ENCODE measurements at regions not wholly inside any gene's neighbourhood (a gene's known extent, or its start where the extent isn't known, plus 50 kb on each side); places are given as distances from the start of the nearest gene placed in this dataset.
"Not testable (repeated sequence)": the region's sequence is repeated elsewhere in the genome, so short reads cannot be mapped to it uniquely, and the experiment has no call there.

DNA sequence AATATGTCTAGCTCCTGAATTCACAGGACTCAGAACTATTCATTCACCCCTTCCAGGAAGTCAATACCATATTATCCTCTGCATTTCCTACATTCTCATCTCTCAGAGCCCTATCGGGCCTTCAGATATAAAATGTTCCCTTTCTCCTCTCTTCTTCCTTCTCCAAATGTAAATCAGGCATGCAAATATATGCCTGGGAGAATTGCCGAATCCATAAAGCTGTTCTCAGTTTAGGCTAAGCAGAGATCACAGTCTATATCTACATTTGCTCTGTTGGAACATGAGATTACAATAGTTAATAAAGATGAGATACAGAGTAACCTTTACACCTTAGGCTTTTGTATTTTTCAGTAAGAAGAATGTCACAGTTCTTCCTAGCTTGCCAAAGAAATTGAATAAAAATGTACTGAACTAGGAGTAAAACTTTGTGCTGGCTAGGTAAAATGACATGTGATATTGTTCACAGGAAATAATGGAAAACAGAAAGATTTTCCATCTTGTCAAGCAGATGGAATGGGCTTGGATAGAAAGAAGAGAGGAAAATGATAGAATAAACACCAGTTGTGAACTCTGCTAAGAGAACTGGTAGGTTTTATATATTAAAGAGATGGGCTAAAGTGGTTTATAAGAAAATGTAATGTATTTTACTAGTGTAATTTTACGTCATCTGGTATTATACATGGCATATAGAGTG lies 161.5 kb downstream of the NRIP1 start:
- DNase-seq, result no peak

DNA sequence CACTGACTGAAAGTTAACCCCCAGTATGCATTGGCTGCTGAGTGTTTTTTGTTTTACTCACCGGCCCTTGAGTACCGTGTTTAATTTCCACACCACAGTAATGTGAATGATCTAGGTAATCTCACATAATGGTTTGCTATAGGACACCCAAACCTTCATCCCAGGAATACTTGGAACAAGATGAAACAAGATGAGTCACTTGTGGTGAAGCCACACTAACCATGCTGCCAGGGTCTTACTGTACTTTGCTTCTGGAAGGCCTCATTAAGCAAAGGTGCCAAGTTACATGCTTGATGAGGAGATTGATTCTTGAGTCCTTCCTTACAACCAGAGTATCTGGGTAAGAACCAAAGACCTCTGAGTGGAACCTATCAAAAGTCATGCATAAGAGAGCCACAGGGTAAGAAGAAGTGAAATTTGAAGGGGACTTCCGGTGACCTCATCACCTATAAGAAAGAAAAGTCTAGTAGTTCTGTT lies 163.3 kb downstream of the NRIP1 start:
- no peak for DNase-seq

DNA sequence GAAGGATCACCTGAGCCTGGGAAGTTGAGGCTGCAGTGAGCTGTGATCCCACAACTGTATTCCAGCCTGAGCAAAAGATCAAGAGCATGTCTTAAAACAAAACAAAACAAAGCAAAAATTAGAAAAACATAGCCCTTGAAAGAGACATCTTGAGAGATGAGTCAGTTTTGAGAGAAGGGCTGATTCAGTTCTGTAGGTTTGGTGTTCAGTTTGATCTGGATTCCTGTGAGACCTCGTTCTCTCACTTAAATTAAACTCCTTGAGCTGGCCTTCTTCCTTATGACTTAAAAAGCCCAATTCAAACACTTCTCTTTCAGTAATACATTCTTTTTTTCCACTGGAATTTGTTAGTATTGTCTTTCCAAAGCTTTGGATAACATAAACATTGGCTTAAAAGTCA lies 164.2 kb downstream of the NRIP1 start:
- DNase-seq, result no peak

DNA sequence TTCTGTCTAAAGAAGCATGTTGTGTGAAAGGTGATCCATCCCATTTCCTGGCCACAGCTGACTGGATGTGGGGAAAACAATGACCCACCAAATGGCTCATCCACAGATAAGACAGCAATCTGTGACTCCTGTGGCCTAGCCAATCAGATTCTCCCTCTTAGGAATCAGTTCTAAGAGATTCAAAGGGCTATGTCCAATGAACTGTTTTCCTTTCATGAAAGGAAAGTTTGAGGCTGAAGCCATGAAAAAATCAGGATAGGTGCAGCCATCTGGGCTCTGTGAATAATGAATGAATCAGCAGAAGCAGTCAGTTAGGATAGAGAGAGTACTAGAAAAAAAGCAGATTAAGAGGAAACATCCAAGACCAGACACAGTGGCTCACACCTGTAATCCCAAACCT lies 164.7 kb downstream of the NRIP1 start:
- DNase-seq, result no peak

DNA sequence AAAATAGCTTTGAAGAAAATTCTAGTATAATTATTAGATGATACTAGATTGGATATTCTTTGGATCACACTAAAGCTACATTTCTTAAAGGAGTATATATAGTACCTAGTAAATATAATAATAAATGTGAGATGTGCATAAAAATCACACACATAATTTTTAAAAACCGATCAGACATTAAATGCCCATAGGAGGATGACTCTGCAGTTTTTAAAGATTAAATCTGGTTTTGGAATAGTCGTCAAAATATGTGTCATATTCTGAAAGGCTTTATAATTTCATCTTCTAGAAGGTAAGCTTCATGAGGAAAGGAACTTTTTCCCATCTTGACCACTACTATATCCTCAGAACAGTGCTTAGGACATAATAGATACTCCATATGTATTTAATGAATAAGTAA lies 169.0 kb downstream of the NRIP1 start:
- DNase-seq, result no peak

DNA sequence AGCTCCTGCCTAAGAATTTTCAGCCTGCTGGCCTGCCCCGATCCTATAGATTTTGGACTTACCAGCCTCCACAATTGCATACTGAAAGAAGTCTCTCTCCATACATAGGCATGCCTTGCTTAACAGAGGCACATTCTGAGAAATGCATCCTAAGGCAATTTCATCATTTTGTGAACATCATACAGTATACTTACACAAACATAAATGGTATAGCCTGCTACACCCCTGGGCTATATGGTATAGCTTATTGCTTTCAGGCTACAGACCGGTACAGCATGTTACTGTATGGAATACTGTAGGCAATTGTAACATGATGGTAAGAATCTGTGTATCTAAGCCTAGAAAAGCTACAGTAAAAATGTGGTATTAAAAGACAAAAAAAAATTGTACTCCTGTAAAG lies 174.7 kb downstream of the NRIP1 start:
- no peak for DNase-seq

DNA sequence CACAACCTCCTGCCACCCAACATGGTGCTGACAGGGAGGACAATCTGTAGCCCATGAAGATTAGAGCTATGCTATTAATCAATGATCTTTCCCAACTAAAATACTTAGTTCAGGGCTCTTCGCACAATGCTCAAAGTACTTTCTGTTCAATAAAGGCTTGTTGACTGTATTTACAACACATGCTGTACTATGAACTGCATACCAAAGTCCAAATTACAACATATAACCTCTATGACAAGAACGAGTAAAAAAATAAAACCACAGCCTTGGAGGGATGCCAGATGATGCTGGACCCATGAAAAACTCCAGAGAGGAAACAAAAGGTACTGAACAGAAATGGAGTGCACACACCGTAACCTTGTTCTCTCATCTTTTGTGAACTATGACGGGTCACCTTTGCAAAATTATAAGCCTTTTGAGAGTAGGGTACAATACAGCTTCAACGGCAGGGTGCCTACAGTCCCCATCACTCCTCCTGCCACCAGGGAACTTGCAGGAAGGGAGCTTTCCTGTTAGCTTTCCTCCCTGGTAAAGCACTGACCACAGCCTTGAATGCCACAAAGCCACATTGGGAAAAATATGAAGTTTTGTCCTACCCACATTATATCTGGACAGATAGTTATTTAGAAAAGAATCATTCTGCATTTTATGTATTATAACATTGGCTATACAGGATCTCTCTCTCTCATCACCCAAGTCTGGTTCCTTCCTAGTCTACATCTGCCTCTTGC lies 175.6 kb downstream of the NRIP1 start:
- DNase-seq, result no peak

DNA sequence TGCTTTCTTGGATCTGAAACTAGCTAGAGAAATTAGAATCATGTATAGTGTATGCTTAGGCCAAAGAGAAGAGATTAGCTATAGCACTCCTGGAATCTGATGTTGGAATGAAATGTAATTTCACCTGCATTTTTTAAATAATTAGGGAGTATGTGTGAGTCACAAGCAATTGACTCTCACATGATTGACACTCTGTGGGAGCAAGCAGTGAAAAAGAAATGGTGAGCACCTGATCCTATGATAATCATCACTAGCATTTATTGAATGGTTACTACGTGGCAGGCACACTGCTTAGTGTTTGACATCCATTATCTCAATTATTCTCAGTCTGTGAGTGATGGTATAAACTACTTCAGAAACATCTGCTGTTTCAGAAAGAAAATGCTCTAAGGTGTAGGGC lies 176.6 kb downstream of the NRIP1 start:
- DNase-seq, result no peak

DNA sequence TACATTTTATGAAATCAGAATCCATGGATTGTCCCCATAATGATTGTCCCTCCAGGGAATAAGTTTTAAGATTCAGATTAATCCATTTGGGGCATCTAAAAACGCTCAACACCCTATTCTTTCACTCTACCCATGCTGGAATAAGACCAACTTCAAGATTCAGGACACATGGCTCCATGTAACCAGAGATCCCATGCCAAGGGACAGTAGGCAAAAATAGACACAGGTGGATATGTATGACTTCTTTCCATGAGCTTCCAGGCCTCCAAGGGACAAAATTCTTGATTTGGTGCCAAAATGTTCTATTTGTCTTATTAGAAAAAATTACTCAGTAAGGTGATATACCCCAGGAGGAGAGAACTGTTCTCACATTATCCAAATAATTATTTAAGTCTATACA lies 178.8 kb downstream of the NRIP1 start:
- no peak for DNase-seq

DNA sequence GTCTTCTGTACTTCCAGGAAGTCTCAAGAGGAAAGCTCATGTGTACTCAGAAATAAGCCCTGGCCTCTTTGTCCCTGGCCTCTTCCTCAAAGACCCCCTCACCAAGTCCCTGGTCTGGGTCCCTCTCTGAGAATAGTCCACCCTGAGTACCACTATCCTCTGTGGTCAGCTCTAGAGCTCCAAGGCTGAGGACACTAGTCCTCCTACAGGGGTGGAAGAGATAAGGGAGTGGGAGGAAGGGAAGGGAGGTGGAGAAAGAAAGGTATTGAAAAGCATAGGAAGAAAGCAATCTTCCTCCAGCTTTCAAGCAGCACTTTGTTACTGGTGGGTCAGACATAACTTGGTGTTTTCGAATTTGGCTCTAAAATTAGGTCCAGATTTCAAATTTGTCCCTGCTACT lies 181.4 kb downstream of the NRIP1 start:
- DNase-seq, result no peak

DNA sequence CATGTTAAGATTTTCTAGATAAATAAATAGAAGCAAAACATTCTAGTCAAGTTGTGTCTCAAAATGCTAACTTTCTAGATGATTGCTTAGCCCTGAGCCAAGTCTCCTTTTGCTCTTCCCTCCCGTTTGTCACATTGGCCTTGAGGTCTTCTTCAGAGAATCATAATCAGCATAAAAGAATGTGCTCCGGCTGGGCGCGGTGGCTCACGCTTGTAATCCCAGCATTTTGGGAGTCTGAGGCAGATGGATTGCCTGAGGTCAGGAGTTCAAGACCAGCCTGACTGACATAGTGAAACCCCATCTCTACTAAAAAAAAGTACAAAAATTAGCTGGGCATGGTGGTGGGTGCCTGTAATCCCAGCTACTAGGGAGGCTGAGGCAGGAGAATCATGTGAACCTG lies 182.3 kb downstream of the NRIP1 start:
- not testable (repeated sequence) for DNase-seq

DNA sequence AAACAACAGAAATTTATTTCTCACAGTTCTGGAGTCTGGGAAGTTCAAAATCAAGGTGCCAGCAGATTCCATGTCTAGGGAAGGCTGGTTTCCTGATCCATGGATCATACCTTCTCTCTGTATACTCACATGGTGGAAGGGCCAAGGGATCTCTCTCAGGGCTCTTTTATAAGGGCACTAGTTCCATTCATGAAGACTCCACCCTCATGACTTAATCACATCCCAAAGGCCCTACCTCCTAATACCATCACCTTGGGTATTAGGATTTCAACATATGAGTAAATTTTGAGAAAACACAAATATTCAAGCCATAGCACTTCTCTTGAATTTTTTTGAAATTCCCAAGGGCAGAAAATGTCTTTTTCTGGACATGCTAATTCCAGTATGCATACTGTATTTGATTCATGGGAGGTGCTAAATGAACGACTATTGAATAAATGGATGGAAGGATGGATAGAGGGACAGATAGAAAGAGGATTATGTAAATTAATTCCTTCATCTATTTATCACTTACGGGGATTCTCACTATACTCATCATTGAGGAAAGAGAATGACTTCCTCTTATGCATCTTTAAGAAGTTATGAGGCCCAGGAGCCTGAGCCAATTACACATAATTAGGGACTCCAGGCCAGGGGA lies 182.8 kb downstream of the NRIP1 start:
- no peak for DNase-seq

DNA sequence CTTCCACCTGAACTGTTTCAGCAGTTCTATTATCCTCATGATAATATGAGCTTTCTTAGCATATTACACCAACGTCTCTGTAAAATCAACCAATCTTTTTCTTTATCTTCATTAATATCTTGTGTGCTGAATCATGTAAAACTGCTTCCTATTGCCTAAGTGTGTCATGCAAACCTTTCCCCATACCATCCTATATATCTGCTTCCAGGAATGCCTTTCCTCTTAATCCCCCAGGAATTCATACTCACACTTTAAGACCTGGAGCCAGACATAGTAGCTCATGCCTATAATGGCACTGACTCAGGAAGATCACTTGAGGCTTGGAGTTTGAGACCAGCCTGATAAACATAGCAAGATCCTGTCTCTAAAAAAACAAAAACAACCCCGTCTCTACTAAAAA lies 183.9 kb downstream of the NRIP1 start:
- DNase-seq, result no peak

DNA sequence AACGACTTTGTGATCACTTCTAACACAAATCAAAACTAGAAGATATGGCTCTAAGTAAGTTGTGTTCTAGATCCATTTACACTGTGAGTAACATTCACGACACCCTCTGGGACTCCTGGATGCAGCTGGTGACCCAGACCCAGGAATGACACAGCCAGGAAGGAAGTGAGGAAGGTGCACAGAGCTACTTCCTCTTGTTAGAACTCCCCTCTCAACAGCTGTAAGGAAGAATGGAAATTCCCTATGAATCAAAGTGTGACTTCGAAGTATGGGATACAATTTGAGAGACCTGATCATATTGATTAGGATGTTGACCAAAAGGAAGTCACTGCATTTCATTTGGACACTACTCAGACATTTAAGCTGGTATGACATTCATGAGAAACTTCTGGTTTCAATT lies 185.3 kb downstream of the NRIP1 start:
- no peak for DNase-seq

DNA sequence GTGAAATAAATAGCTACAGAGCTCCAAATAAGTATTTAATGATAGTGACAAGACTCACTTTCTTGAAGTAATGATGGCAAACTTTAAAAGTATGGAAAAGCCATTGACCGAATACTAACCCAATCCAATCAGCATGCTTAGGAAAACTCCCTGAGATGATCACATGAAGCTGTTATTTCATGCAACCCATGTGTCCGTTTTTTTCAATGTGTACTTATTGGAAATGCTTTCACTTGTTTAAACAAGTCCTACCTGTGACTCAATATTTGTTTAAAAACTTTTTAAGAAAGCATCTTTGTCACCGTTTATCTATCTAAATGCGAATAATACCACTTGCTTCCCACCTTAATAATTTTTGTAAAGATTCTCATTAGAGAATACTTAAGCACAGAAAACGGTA lies 185.8 kb downstream of the NRIP1 start:
- no peak for DNase-seq

DNA sequence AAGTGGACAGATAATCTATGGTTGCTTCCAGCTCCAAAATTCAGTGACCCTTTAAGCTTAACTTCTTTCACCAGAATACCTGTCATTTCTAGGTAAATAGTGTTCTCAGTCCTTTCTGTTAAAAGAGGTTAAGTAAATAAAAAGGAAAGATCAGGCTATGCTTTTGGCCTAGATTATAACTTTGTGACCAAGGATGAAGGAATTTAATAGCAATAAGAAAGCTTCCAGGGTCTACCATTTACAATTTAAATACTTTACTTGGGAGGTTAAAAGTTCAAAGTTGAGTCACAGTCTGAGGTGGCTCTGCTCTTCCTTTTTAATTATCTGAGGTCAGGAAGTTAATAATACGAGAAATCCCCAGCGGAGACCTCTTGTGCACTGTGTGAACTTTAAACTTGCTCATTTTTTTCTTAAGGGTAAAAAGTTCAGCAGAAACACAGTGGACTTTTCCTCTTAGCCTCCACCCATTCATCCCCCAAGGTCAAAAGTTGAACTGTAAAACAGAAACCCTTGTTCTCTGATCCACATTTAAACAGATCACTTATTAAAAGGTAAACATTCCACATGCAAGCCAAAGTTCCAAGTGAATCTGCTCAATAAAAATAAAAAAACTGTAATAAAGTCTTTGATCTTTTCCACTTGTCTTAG lies 187.1 kb downstream of the NRIP1 start:
- no peak for DNase-seq

DNA sequence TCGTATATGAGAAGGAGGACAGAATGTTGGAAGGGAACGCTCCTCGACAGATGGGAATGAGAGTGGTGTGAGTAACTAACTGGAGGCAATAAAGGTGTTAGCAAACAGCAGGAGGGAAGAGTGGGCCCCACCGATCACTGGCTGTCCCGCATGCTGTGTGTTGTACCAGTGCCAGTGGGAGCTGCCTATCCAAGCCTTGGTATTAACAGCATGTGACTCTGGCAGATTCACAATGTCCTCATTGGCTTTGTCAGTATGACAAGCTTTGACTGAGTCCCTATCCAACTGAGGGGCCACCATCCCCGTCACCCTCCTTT lies 188.3 kb downstream of the NRIP1 start:
- no peak for DNase-seq

DNA sequence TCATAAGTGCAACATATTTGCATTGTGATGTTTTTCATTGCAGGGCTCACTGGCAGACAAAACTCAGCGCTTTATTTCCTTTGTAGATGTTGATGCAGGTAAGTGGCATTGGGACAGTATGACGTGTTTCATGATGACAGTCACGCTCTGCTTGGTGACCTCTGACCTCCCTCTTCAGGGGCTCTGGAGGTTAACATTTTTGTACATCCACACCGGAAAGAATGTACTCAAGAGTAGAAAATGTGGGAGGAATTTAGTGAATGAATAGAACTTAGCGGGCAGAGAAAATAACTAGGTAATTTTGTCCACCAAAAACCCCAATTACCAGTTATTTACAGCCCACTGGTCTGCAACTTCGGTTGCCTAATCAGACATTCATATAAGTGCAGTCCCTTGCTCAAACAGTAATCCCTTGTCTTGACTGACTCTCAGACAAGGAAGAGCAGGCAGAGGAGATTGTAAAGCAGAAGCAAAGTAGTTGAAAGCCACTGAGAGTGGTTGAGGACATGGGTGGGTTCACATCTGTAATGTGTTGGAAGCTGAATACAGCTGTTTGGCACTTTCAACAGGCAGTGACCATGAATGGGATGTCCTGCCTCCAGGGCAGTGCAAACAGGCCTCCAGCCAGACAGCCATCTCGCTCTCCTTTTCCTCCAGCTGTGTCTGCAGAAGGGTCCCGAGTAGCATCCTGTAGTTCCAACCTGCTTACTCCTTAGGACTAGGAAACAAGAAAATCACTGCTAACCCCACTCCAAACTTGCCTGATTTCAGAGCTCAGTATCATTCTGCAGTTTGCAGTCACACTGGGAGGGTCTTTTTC lies 188.9 kb downstream of the NRIP1 start:
- no peak for DNase-seq

DNA sequence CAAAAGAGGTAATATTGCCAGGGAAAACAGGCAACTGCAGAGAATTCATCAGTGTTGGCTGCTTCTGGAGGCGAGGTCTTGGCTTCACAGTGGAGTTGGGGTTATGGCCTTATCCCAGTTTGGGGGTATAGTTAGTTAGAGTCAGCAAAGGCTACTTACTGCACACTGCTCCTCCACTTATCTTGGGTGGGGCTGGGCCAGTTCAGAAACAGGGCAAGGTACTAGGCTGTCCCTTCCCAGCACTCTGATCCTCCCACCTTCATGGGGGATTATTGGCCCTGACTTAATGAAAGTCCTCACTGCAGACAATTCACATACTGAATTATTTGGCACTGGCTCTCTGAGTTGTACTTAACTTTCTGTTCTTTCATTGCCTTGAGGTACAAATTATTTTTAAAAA lies 189.6 kb downstream of the NRIP1 start:
- DNase-seq, result no peak

DNA sequence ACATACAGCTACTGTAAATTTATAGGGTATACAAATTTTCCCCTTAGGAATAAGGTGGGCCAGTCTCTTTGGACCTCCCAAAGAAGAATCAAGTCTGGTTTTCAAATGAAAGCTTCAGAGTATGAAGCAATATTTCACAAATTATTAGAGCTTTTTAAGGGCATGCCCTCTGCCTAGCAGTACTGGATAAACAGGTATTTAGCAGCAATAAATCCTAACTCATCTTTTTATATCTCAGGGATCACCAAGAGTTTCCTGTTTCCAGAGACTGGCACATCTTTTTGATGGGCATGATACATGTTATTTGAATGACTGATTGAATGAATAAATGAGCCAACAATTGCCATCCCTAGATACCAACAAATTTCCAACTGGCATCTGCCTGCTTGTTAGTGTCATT lies 190.4 kb downstream of the NRIP1 start:
- DNase-seq, result no peak

DNA sequence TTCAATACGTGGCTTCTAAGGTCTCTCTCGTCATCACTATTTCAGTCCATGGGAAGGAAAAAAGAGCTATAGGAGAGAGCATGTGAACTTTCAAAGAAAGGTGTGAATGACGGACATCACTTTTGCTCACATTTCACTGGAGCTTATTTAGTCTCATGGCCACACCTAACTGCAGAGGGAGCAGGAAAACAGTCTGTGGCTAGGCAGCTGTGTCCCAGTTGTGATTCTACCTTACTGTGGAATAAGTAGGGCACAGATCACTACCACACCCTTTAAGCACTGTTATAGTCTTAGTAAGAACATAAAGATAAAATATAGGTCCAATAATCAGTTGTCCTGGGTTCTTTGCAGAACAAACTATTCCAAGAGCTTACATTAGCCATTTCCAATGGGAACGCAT lies 192.9 kb downstream of the NRIP1 start:
- no peak for DNase-seq

DNA sequence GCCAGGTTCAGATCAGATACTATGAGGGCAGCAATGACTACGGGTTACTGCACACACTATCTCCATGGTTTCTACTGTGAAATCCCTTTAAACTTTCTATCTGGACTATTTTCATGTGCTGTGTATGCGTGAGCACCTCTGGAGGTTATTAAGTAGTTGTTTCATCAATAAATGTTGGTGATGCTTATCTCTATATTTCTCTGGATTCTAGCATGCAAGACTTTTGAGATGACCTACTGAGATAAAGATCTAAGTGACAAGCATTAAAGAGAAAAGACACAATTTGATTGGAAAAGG lies 194.0 kb downstream of the NRIP1 start:
- DNase-seq, result no peak
